GM23338 (cell line): ENCODE measurements at regions not wholly inside any gene's neighbourhood (a gene's known extent, or its start where the extent isn't known, plus 50 kb on each side); places are given as distances from the start of the nearest gene placed in this dataset.

ENCODE experiments used
- CREB1 ChIP-seq: fragments of 250-450 bp; sonication (Bioruptor Pico); IDR thresholded peaks from 2 replicates; pipeline ENCODE4 v1.5.0; 2020; ENCODE audit warnings: low read depth, mild to moderate bottlenecking, moderate library complexity
- CTCF ChIP-seq, 2 experiments: fragments of 200-600 bp in 1 of 2; sonication (generic) in 1 of 2; conservative IDR thresholded peaks; 2 replicates each; pipeline versions ENCODE4 v1.5.1 to v1.6.1; 2016 to 2017; ENCODE audit warnings: antibody characterized with exemption in 2 of 2, low read depth in 2 of 2, mild to moderate bottlenecking in 2 of 2, moderate library complexity in 1 of 2
- ETS1 ChIP-seq: IDR thresholded peaks from 2 replicates; pipeline ENCODE4 v1.6.1; 2016; ENCODE audit warnings: antibody characterized with exemption
- EZH2 ChIP-seq: fragments of 200-600 bp; sonication (generic); IDR thresholded peaks from one replicate; pipeline ENCODE4 v1.8.0; 2017; ENCODE audit warnings: antibody characterized with exemption, mild to moderate bottlenecking, low read depth; ENCODE audit not compliant: unreplicated experiment
- EZH2phosphoT487 ChIP-seq: fragments of 200-600 bp; sonication (generic); IDR thresholded peaks from one replicate; pipeline ENCODE4 v1.8.1; 2018; ENCODE audit warnings: antibody characterized with exemption; ENCODE audit not compliant: unreplicated experiment
- JUNB ChIP-seq: IDR thresholded peaks from one replicate; pipeline ENCODE4 v1.6.1; 2016; ENCODE audit warnings: antibody characterized with exemption; ENCODE audit not compliant: unreplicated experiment
- NANOG ChIP-seq: IDR thresholded peaks from 2 replicates; pipeline ENCODE4 v1.6.1; 2016; ENCODE audit warnings: antibody characterized with exemption, borderline replicate concordance
- POLR2AphosphoS5 ChIP-seq: IDR thresholded peaks from 2 replicates; pipeline ENCODE4 v1.6.1; 2016; ENCODE audit warnings: antibody characterized with exemption, low read depth
- REST ChIP-seq: IDR thresholded peaks from one replicate; pipeline ENCODE4 v1.6.1; 2018; ENCODE audit warnings: antibody characterized with exemption; ENCODE audit not compliant: unreplicated experiment
- STAT1 ChIP-seq: IDR thresholded peaks from one replicate; pipeline ENCODE4 v1.6.1; 2016; ENCODE audit warnings: antibody characterized with exemption; ENCODE audit not compliant: unreplicated experiment
- ZNF114 ChIP-seq: fragments of 250-450 bp; sonication (Bioruptor Pico); IDR thresholded peaks from 2 replicates; pipeline ENCODE4 v1.5.0; 2020; ENCODE audit warnings: mild to moderate bottlenecking, moderate library complexity
- ZNF462 ChIP-seq: fragments of 250-450 bp; sonication (Bioruptor Pico); IDR thresholded peaks from 2 replicates; pipeline ENCODE4 v1.5.0; 2020; ENCODE audit warnings: mild to moderate bottlenecking, moderate library complexity

- no peak for TF ChIP-seq EZH2phosphoT487
- no peak for TF ChIP-seq CTCF (conservative IDR thresholded peaks at IDR 0.05; ENCODE audit: low read depth in 2 of 2)
- TF ChIP-seq REST: no peak
- no peak for TF ChIP-seq EZH2
- no peak for TF ChIP-seq ETS1
- no peak for TF ChIP-seq POLR2AphosphoS5
- no peak for TF ChIP-seq CREB1 (CRISPR knock-in tag)
- TF ChIP-seq NANOG: no peak
- TF ChIP-seq JUNB: no peak
- no peak for TF ChIP-seq ZNF462 (CRISPR knock-in tag)
- TF ChIP-seq STAT1: no peak
- TF ChIP-seq ZNF114 (CRISPR knock-in tag): no peak
Observed at GRCh38 chr5:109522404-109522803, 112.6 kb upstream of the PJA2 start.
